ENCODE measurements at regions not wholly inside any gene's neighbourhood (a gene's known extent, or its start where the extent isn't known, plus 50 kb on each side); places are given as distances from the start of the nearest gene placed in this dataset.

DNA sequence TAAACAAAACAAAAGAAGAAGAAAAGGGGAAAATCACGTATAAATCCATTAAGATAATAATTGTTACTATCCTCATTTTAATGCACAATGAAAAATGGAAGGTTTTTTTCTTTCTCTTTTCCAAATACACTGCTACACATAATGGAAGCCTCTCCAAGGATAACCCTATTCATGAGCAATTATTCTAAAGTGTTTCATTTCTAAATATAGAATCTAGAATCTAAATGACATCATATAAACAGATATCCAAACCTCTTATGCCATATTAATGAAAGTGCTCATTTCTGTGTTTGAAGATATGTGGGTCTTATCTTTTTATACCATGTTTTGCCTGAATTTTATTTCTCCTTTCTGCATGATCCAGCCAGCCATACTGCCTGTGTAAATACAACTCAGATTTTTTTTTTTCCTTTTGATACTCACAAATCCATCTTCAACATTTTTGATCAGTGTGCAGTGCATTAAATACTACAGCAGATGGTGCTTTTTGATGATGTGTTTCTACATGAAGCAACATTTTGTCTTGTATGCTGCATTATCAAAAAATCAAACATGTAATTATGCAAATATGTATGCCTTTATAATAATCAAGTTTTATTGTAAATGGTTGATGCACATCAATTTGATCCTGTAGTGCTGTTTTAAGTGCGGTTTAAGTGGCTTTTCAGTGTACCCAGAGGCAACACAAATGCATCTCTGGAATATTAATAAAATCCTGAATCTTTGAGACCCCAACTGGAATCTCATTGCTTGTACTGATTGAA, 625.6 kb upstream of the PTBP2 start:
- no peak for DNase-seq (ENCODE audit: low spot score)
- in situ Hi-C loops (cut with MboI; ENCODE audit: low pct_unique_long_range_greater_than_20kb, low sequenced_read_pairs, unreplicated experiment) = no loop called here
- no peak for TF ChIP-seq CTCF (IDR thresholded peaks at IDR 0.05; ENCODE audit: extremely low read depth, insufficient read depth, missing control alignments)

GRCh38 chr1:96096613-96097321, 624.8 kb upstream of the PTBP2 start:
- in situ Hi-C loops (cut with MboI; ENCODE audit: low pct_unique_long_range_greater_than_20kb, low sequenced_read_pairs, unreplicated experiment) = no loop called here
- no peak for DNase-seq (ENCODE audit: low spot score)
- no peak for TF ChIP-seq CTCF (IDR thresholded peaks at IDR 0.05; ENCODE audit: extremely low read depth, insufficient read depth, missing control alignments)

GRCh38 chr1:96104506-96104905, 617.1 kb upstream of the PTBP2 start:
- TF ChIP-seq CTCF (IDR thresholded peaks at IDR 0.05; ENCODE audit: extremely low read depth, insufficient read depth, missing control alignments) = no peak
- DNase-seq (ENCODE audit: low spot score) = no peak
- in situ Hi-C loops (cut with MboI; ENCODE audit: low pct_unique_long_range_greater_than_20kb, low sequenced_read_pairs, unreplicated experiment) = no loop called here

- no peak for TF ChIP-seq CTCF (IDR thresholded peaks at IDR 0.05; ENCODE audit: extremely low read depth, insufficient read depth, missing control alignments)
- in situ Hi-C loops (cut with MboI; ENCODE audit: low pct_unique_long_range_greater_than_20kb, low sequenced_read_pairs, unreplicated experiment) = no loop called here
- no peak for DNase-seq (ENCODE audit: low spot score)
Measured at GRCh38 chr1:96104906-96105305, 616.7 kb upstream of the PTBP2 start.

DNA sequence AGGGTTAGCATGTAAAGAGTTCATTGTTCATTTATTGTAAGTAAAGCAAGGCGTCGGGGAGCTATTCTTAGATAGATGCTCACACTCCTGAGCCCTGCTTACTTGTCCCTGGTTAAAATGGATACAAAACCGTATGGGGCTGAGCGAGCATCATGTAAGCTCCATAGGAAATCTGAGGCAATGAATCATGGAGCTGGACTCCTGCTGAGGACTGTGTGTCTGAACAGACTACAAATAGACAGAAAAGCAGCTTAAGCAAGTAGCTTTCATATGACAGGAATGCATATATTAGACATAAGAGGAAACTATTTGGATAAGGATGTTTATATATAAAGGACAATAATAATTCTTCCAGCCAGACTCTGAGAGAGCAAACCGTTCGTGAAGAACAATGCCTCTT, 604.9 kb upstream of the PTBP2 start:
- in situ Hi-C loops (cut with MboI; ENCODE audit: low pct_unique_long_range_greater_than_20kb, low sequenced_read_pairs, unreplicated experiment) = no loop called here
- TF ChIP-seq CTCF (IDR thresholded peaks at IDR 0.05; ENCODE audit: extremely low read depth, insufficient read depth, missing control alignments) = no peak
- DNase-seq (ENCODE audit: low spot score) = no peak

- in situ Hi-C loops (cut with MboI; ENCODE audit: low pct_unique_long_range_greater_than_20kb, low sequenced_read_pairs, unreplicated experiment) = no loop called here
- no peak for TF ChIP-seq CTCF (IDR thresholded peaks at IDR 0.05; ENCODE audit: extremely low read depth, insufficient read depth, missing control alignments)
- no peak for DNase-seq (ENCODE audit: low spot score)
Measured at GRCh38 chr1:96130432-96130831, 591.2 kb upstream of the PTBP2 start.
